ENCODE measurements at regions not wholly inside any gene's neighbourhood (a gene's known extent, or its start where the extent isn't known, plus 50 kb on each side); places are given as distances from the start of the nearest gene placed in this dataset.

DNA sequence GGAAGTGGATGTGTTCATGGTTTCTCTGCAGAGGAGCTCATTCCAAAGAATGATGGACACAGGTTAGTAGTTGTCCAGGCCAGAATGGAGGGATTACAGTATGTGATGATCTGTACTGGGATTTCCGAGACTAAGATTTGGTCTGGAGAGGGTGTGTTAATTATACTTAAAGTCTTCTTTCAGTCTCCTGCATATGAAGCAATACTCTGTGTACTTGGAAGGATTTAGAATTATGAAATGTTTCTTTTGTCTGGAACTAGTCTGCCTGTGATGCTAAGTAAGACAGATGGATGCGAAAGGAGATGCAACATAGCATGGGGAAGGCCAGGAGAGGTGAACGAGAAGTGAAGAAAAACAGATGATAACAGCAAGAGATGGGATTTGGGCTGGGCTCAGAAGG, 305.1 kb upstream of the LYZL1 start:
- TF ChIP-seq, protein P1, sequence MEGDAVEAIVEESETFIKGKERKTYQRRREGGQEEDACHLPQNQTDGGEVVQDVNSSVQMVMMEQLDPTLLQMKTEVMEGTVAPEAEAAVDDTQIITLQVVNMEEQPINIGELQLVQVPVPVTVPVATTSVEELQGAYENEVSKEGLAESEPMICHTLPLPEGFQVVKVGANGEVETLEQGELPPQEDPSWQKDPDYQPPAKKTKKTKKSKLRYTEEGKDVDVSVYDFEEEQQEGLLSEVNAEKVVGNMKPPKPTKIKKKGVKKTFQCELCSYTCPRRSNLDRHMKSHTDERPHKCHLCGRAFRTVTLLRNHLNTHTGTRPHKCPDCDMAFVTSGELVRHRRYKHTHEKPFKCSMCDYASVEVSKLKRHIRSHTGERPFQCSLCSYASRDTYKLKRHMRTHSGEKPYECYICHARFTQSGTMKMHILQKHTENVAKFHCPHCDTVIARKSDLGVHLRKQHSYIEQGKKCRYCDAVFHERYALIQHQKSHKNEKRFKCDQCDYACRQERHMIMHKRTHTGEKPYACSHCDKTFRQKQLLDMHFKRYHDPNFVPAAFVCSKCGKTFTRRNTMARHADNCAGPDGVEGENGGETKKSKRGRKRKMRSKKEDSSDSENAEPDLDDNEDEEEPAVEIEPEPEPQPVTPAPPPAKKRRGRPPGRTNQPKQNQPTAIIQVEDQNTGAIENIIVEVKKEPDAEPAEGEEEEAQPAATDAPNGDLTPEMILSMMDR (IDR thresholded peaks at IDR 0.05) = no peak
- TF ChIP-seq TCF7L2 (IDR thresholded peaks at IDR 0.05; ENCODE audit: low read depth, low read length) = no peak
- TF ChIP-seq POLR2AphosphoS5 (IDR thresholded peaks at IDR 0.05; ENCODE audit: low read depth, low read length) = no peak
- TF ChIP-seq, protein P2, sequence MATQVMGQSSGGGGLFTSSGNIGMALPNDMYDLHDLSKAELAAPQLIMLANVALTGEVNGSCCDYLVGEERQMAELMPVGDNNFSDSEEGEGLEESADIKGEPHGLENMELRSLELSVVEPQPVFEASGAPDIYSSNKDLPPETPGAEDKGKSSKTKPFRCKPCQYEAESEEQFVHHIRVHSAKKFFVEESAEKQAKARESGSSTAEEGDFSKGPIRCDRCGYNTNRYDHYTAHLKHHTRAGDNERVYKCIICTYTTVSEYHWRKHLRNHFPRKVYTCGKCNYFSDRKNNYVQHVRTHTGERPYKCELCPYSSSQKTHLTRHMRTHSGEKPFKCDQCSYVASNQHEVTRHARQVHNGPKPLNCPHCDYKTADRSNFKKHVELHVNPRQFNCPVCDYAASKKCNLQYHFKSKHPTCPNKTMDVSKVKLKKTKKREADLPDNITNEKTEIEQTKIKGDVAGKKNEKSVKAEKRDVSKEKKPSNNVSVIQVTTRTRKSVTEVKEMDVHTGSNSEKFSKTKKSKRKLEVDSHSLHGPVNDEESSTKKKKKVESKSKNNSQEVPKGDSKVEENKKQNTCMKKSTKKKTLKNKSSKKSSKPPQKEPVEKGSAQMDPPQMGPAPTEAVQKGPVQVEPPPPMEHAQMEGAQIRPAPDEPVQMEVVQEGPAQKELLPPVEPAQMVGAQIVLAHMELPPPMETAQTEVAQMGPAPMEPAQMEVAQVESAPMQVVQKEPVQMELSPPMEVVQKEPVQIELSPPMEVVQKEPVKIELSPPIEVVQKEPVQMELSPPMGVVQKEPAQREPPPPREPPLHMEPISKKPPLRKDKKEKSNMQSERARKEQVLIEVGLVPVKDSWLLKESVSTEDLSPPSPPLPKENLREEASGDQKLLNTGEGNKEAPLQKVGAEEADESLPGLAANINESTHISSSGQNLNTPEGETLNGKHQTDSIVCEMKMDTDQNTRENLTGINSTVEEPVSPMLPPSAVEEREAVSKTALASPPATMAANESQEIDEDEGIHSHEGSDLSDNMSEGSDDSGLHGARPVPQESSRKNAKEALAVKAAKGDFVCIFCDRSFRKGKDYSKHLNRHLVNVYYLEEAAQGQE (IDR thresholded peaks at IDR 0.05; ENCODE audit: insufficient read depth in 1 of 2, low read depth in 2 of 2, low read length in 1 of 2) = no peak
- TF ChIP-seq SIN3A (IDR thresholded peaks at IDR 0.05; ENCODE audit: borderline replicate concordance, insufficient read depth, low read depth, low read length) = no peak

Measured in Panc1 (cell line).